Adrenal gland (tissue), 5 donors: ENCODE measurements at regions not wholly inside any gene's neighbourhood (a gene's known extent, or its start where the extent isn't known, plus 50 kb on each side); places are given as distances from the start of the nearest gene placed in this dataset.

Experiments used
- CTCF ChIP-seq, 6 experiments: fragments of 450-650 bp in 4 of 6; fragments of 200-600 bp in 2 of 6; sonication (generic) in 1 of 6; IDR thresholded peaks; 1 replicate in 5 of 6; 2 replicates in 1 of 6; pipeline versions ENCODE4 v1.5.1 to v1.8.0; 2016 to 2021; ENCODE audit warnings: antibody characterized with exemption in 6 of 6, mild to moderate bottlenecking in 2 of 6, moderate library complexity in 1 of 6
- POLR2A ChIP-seq, 2 donors: fragments of 450-650 bp; IDR thresholded peaks; one replicate each; pipeline ENCODE4 v1.6.1; 2017; ENCODE audit warnings: antibody characterized with exemption in 2 of 2, mild to moderate bottlenecking in 2 of 2, moderate library complexity in 1 of 2
- donor health status: DM: no; HTN: no; CAD: no.

GRCh38 chr5:98109561-98110006 is 663.9 kb upstream of the RGMB start:
- no peak for TF ChIP-seq POLR2A (IDR thresholded peaks at IDR 0.05)
- no peak for TF ChIP-seq CTCF (IDR thresholded peaks at IDR 0.05)
